H9 (cell line): ENCODE measurements at regions not wholly inside any gene's neighbourhood (a gene's known extent, or its start where the extent isn't known, plus 50 kb on each side); places are given as distances from the start of the nearest gene placed in this dataset.

Experiments used
- DNase-seq: peaks from one replicate; pipeline ENCODE4 v3.0.0-alpha.2; 2017
- H2AFZ ChIP-seq: one replicate; pipeline ENCODE4 v1.6.1; 2013; ENCODE audit warnings: mild to moderate bottlenecking, low read length, control low read depth, moderate library complexity
- H2AK5ac ChIP-seq: 2 replicates; pipeline ENCODE4 v1.6.1; 2013; ENCODE audit warnings: low read length, control low read depth, mixed read lengths; ENCODE audit not compliant: insufficient read length
- H2BK120ac ChIP-seq: one replicate; pipeline ENCODE4 v1.6.1; 2013; ENCODE audit warnings: low read depth, mild to moderate bottlenecking, low read length, control low read depth, inconsistent platforms; ENCODE audit not compliant: poor library complexity, severe bottlenecking
- H2BK12ac ChIP-seq: 2 replicates; pipeline ENCODE4 v1.6.1; 2013; ENCODE audit warnings: low read length, control low read depth, mixed read lengths, low read depth; ENCODE audit not compliant: insufficient read length
- H2BK15ac ChIP-seq: 2 replicates; pipeline ENCODE4 v1.6.1; 2013; ENCODE audit warnings: low read depth, low read length, control low read depth
- H2BK20ac ChIP-seq: one replicate; pipeline ENCODE4 v1.6.1; 2013; ENCODE audit warnings: low read depth, mild to moderate bottlenecking, low read length, control low read depth, inconsistent platforms; ENCODE audit not compliant: poor library complexity, severe bottlenecking
- H2BK5ac ChIP-seq: 2 replicates; pipeline ENCODE4 v1.6.1; 2013; ENCODE audit warnings: low read length, control low read depth, mixed read lengths; ENCODE audit not compliant: insufficient read length
- H3K14ac ChIP-seq: 2 replicates; pipeline ENCODE4 v1.6.1; 2013; ENCODE audit warnings: low read length, control low read depth; ENCODE audit not compliant: insufficient read depth
- H3K18ac ChIP-seq: 2 replicates; pipeline ENCODE4 v1.6.1; 2013; ENCODE audit warnings: low read depth, mild to moderate bottlenecking, mixed read lengths, low read length, control low read depth; ENCODE audit not compliant: insufficient read length
- H3K23ac ChIP-seq: 2 replicates; pipeline ENCODE4 v1.6.1; 2013; ENCODE audit warnings: low read length, control low read depth, mixed read lengths, low read depth; ENCODE audit not compliant: insufficient read length
- H3K23me2 ChIP-seq: 2 replicates; pipeline ENCODE4 v1.6.1; 2013; ENCODE audit warnings: low read depth, mild to moderate bottlenecking, mixed read lengths, low read length, control low read depth; ENCODE audit not compliant: insufficient read length, poor library complexity, severe bottlenecking
- H3K27ac ChIP-seq: 2 replicates; pipeline ENCODE4 v1.5.1; 2013; ENCODE audit warnings: low read length, control low read depth, mixed read lengths, low read depth; ENCODE audit not compliant: insufficient read length
- H3K27me3 ChIP-seq: 2 replicates; pipeline ENCODE4 v1.6.1; 2013; ENCODE audit warnings: low read length, control low read depth, inconsistent platforms; ENCODE audit not compliant: insufficient read depth
- H3K4ac ChIP-seq: 2 replicates; pipeline ENCODE4 v1.6.1; 2013; ENCODE audit warnings: low read depth, mild to moderate bottlenecking, control low read depth, inconsistent platforms, low read length, moderate library complexity
- H3K4me1 ChIP-seq: 2 replicates; pipeline ENCODE4 v1.6.1; 2013; ENCODE audit warnings: low read length, control low read depth, inconsistent platforms; ENCODE audit not compliant: insufficient read depth
- H3K4me2 ChIP-seq: 2 replicates; pipeline ENCODE4 v1.6.1; 2013; ENCODE audit warnings: low read length, control low read depth, mixed read lengths; ENCODE audit not compliant: insufficient read length, insufficient read depth
- H3K56ac ChIP-seq: 2 replicates; pipeline ENCODE4 v1.6.1; 2013; ENCODE audit warnings: low read depth, mild to moderate bottlenecking, mixed read lengths, low read length, control low read depth; ENCODE audit not compliant: insufficient read length
- H3K79me1 ChIP-seq: 2 replicates; pipeline ENCODE4 v1.6.1; 2013; ENCODE audit warnings: low read depth, mild to moderate bottlenecking, moderate library complexity, low read length, control low read depth, inconsistent platforms; ENCODE audit not compliant: insufficient read depth, poor library complexity, severe bottlenecking
- H3K79me2 ChIP-seq: 2 replicates; pipeline ENCODE4 v1.6.1; 2013; ENCODE audit warnings: low read length, control low read depth, inconsistent platforms; ENCODE audit not compliant: insufficient read depth
- H3K9ac ChIP-seq: 2 replicates; pipeline ENCODE4 v1.6.1; 2013; ENCODE audit warnings: low read length, control low read depth, mixed read lengths; ENCODE audit not compliant: insufficient read length; ENCODE audit errors: extremely low read depth
- H3K9me3 ChIP-seq: one replicate; pipeline ENCODE4 v1.6.1; 2013; ENCODE audit warnings: low read depth, low read length, inconsistent platforms; ENCODE audit not compliant: control insufficient read depth
- H3T11ph ChIP-seq: one replicate; pipeline ENCODE4 v1.6.1; 2013; ENCODE audit warnings: mild to moderate bottlenecking, low read length, control low read depth, inconsistent platforms
- H4K20me1 ChIP-seq: one replicate; pipeline ENCODE4 v1.6.1; 2013; ENCODE audit not compliant: control insufficient read depth, insufficient read length, insufficient read depth
- H4K5ac ChIP-seq: 2 replicates; pipeline ENCODE4 v1.6.1; 2013; ENCODE audit warnings: low read depth, mild to moderate bottlenecking, mixed read lengths, low read length, control low read depth; ENCODE audit not compliant: insufficient read length
- H4K8ac ChIP-seq: replicated peaks from 2 replicates; pipeline ENCODE4 v1.6.1; 2013; ENCODE audit warnings: low read length, control low read depth, mixed read lengths, low read depth; ENCODE audit not compliant: insufficient read length
- H4K91ac ChIP-seq: 2 replicates; pipeline ENCODE4 v1.6.1; 2013; ENCODE audit warnings: low read depth, mild to moderate bottlenecking, moderate library complexity, mixed read lengths, low read length, control low read depth; ENCODE audit not compliant: insufficient read length
- H3K27ac Mint-ChIP-seq, 3 experiments: 2 replicates in 2 of 3; 3 replicates in 1 of 3; pipeline ENCODE4 v1.8.0; 2020 to 2021; ENCODE audit warnings: mixed read lengths in 3 of 3, mild to moderate bottlenecking in 1 of 3, moderate library complexity in 1 of 3
- H3K27me3 Mint-ChIP-seq: 2 replicates; pipeline ENCODE4 v1.8.0; 2021; ENCODE audit warnings: low read depth, mild to moderate bottlenecking, moderate library complexity, mixed read lengths
- H3K36me3 Mint-ChIP-seq, 3 experiments: 2 replicates in 2 of 3; 3 replicates in 1 of 3; pipeline ENCODE4 v1.8.0; 2020 to 2021; ENCODE audit warnings: low read depth in 3 of 3, mixed read lengths in 3 of 3; ENCODE audit not compliant: insufficient read depth in 1 of 3
- H3K4me1 Mint-ChIP-seq, 2 experiments: 2 replicates each; pipeline ENCODE4 v1.8.0; 2020; ENCODE audit warnings: mixed read lengths in 2 of 2
- H3K4me3 Mint-ChIP-seq, 2 experiments: 2 replicates in 1 of 2; 3 replicates in 1 of 2; pipeline ENCODE4 v1.8.0; 2020 to 2021; ENCODE audit warnings: mild to moderate bottlenecking in 2 of 2, mixed read lengths in 2 of 2, moderate library complexity in 1 of 2
- H3K9me3 Mint-ChIP-seq, 2 experiments: 2 replicates in 1 of 2; 3 replicates in 1 of 2; pipeline ENCODE4 v1.8.0; 2020; ENCODE audit warnings: mild to moderate bottlenecking in 2 of 2, mixed read lengths in 2 of 2, moderate library complexity in 1 of 2
- CTCF ChIP-seq: fragments of 200-600 bp; sonication (generic); conservative IDR thresholded peaks from 3 replicates; pipeline ENCODE4 v1.8.0; 2021; ENCODE audit warnings: antibody characterized with exemption, mild to moderate bottlenecking
- WGBS: extraction: QIAGEN DNeasy Blood & Tissue Kit; methylation state at CpG from one replicate; pipeline ENCODE4 v1.1.7; 2013; ENCODE audit warnings: missing lambda C conversion rate, low lambda C conversion rate, mixed read lengths; ENCODE audit not compliant: insufficient read length; ENCODE audit errors: extremely low coverage; 5-methylcytosine and 5-hydroxymethylcytosine counted together

GRCh38 chr6:137269347-137269746 is 50.2 kb upstream of the IFNGR1 start:
- H2BK20ac ChIP-seq: no peak overlapping the region
- H3K14ac ChIP-seq: no peak overlapping the region
- no peak overlapping the region for H2BK5ac ChIP-seq
- no peaks in the 10 kb centered on the region for H3K23me2 ChIP-seq
- H4K91ac ChIP-seq: no peak overlapping the region
- H3K27ac Mint-ChIP-seq: no peak overlapping the region
- no peaks in the 10 kb centered on the region for H3K27me3 ChIP-seq
- DNase-seq: no peak
- no peaks in the 10 kb centered on the region for H3K4me1 Mint-ChIP-seq
- no peak overlapping the region for H3T11ph ChIP-seq
- no peak for TF ChIP-seq CTCF
- no peak overlapping the region for H3K18ac ChIP-seq
- no peaks in the 10 kb centered on the region for H4K20me1 ChIP-seq
- H2BK15ac ChIP-seq: no peak overlapping the region
- H3K56ac ChIP-seq: no peak overlapping the region
- no peak overlapping the region for H3K4me2 ChIP-seq
- no peaks in the 10 kb centered on the region for H3K4me1 ChIP-seq
- H3K4ac ChIP-seq: no peak overlapping the region
- H4K5ac ChIP-seq: no peak overlapping the region
- H3K27ac ChIP-seq: no peak overlapping the region
- H2AFZ ChIP-seq: no peak overlapping the region
- H3K79me1 ChIP-seq: no peaks in the 10 kb centered on the region
- peaks cover 3% of the 10 kb centered on the region; the same call in 1 of the 2 replicates for H3K27me3 Mint-ChIP-seq
- H3K36me3 Mint-ChIP-seq: no peaks in the 10 kb centered on the region
- H3K9me3 Mint-ChIP-seq: peaks cover 0 to 1% of the 10 kb centered on the region in 2 experiments; a peak in 1 of 5 replicates
- H3K4me3 Mint-ChIP-seq: no peak overlapping the region
- H3K23ac ChIP-seq: no peak overlapping the region
- no peak overlapping the region for H3K9ac ChIP-seq
- H2BK120ac ChIP-seq: no peak overlapping the region
- H2BK12ac ChIP-seq: no peak overlapping the region
- no peak overlapping the region for H4K8ac ChIP-seq
- H2AK5ac ChIP-seq: no peak overlapping the region
- H3K9me3 ChIP-seq: no peaks in the 10 kb centered on the region
- H3K79me2 ChIP-seq: no peaks in the 10 kb centered on the region
- no CpG with 5 or more reads among the region's 3 CpGs for WGBS
